Nephron progenitor cell (in vitro differentiated cells): ENCODE measurements at regions not wholly inside any gene's neighbourhood (a gene's known extent, or its start where the extent isn't known, plus 50 kb on each side); places are given as distances from the start of the nearest gene placed in this dataset.

Experiments used
- DNase-seq: peaks from one replicate; pipeline ENCODE4 v3.0.0; 2021
- H3K27ac Mint-ChIP-seq: 2 replicates; pipeline ENCODE4 v1.8.0; 2021; ENCODE audit warnings: mild to moderate bottlenecking, moderate library complexity, mixed read lengths
- H3K27me3 Mint-ChIP-seq: 2 replicates; pipeline ENCODE4 v1.8.0; 2021; ENCODE audit warnings: mild to moderate bottlenecking, low read depth, mixed read lengths; ENCODE audit not compliant: poor library complexity
- H3K36me3 Mint-ChIP-seq: 2 replicates; pipeline ENCODE4 v1.8.0; 2021; ENCODE audit warnings: low read depth, mixed read lengths
- H3K4me1 Mint-ChIP-seq: 2 replicates; pipeline ENCODE4 v1.8.0; 2021; ENCODE audit warnings: mixed read lengths
- H3K4me3 Mint-ChIP-seq: 2 replicates; pipeline ENCODE4 v1.8.0; 2021; ENCODE audit warnings: mild to moderate bottlenecking, moderate library complexity, mixed read lengths
- H3K9me3 Mint-ChIP-seq: 2 replicates; pipeline ENCODE4 v1.8.0; 2021; ENCODE audit warnings: mild to moderate bottlenecking, moderate library complexity, mixed read lengths
- CTCF ChIP-seq: fragments of 200-600 bp; sonication (generic); IDR thresholded peaks from 2 replicates; pipeline ENCODE4 v1.5.0; 2021; ENCODE audit warnings: antibody characterized with exemption

- Mint-ChIP-seq H3K27ac (no peak overlapping the region), H3K9me3 (no peaks in the 10 kb centered on the region), H3K4me1 (peaks cover 36% of the 10 kb centered on the region), H3K4me3 (no peak overlapping the region), H3K36me3 (no peaks in the 10 kb centered on the region), H3K27me3 (peaks cover 29% of the 10 kb centered on the region)
- DNase-seq = peak; percentile 48
- TF ChIP-seq CTCF = no peak
Observed at GRCh38 chr16:6884002-6884401, 448.6 kb upstream of the RBFOX1 start.

- peaks cover 26% of the 10 kb centered on the region for H3K27me3 Mint-ChIP-seq
- no peaks in the 10 kb centered on the region for H3K36me3 Mint-ChIP-seq
- TF ChIP-seq CTCF = no peak
- DNase-seq = no peak
- H3K4me3 Mint-ChIP-seq = no peak overlapping the region
- H3K9me3 Mint-ChIP-seq = no peaks in the 10 kb centered on the region
- no peak overlapping the region for H3K27ac Mint-ChIP-seq
- H3K4me1 Mint-ChIP-seq = peaks cover 33% of the 10 kb centered on the region
Observed at GRCh38 chr16:6880263-6880662, 452.4 kb upstream of the RBFOX1 start.

- Mint-ChIP-seq H3K9me3 (peaks cover 6% of the 10 kb centered on the region), H3K36me3 (no peaks in the 10 kb centered on the region), H3K4me1 (peaks cover 41% of the 10 kb centered on the region), H3K27me3 (peaks cover 2% of the 10 kb centered on the region), H3K4me3 (no peak overlapping the region), H3K27ac (no peak overlapping the region)
- no peak for TF ChIP-seq CTCF
- no peak for DNase-seq
Observed at GRCh38 chr16:6864671-6865070, 468.0 kb upstream of the RBFOX1 start.

GRCh38 chr16:6864244-6864643 is 468.4 kb upstream of the RBFOX1 start:
- no peak for DNase-seq
- Mint-ChIP-seq H3K4me3 (no peak overlapping the region), H3K36me3 (no peaks in the 10 kb centered on the region), H3K9me3 (peaks cover 4% of the 10 kb centered on the region), H3K4me1 (peaks cover 38% of the 10 kb centered on the region), H3K27me3 (peaks cover 2% of the 10 kb centered on the region), H3K27ac (peak overlapping the region; percentile 10)
- TF ChIP-seq CTCF = no peak

GRCh38 chr16:6863135-6863534 is 469.5 kb upstream of the RBFOX1 start:
- TF ChIP-seq CTCF = no peak
- H3K4me3 Mint-ChIP-seq = no peak overlapping the region
- H3K27me3 Mint-ChIP-seq = peaks cover 8% of the 10 kb centered on the region
- no peaks in the 10 kb centered on the region for H3K9me3 Mint-ChIP-seq
- no peak for DNase-seq
- H3K36me3 Mint-ChIP-seq = no peaks in the 10 kb centered on the region
- H3K27ac Mint-ChIP-seq = no peak overlapping the region
- H3K4me1 Mint-ChIP-seq = peaks cover 38% of the 10 kb centered on the region

- Mint-ChIP-seq H3K27ac (no peak overlapping the region), H3K27me3 (peaks cover 17% of the 10 kb centered on the region), H3K4me1 (peaks cover 38% of the 10 kb centered on the region), H3K36me3 (no peaks in the 10 kb centered on the region), H3K9me3 (no peaks in the 10 kb centered on the region), H3K4me3 (no peak overlapping the region)
- DNase-seq = no peak
- no peak for TF ChIP-seq CTCF
Observed at GRCh38 chr16:6861815-6862477, 470.7 kb upstream of the RBFOX1 start.
